ENCODE measurements at regions not wholly inside any gene's neighbourhood (a gene's known extent, or its start where the extent isn't known, plus 50 kb on each side); places are given as distances from the start of the nearest gene placed in this dataset.

DNA sequence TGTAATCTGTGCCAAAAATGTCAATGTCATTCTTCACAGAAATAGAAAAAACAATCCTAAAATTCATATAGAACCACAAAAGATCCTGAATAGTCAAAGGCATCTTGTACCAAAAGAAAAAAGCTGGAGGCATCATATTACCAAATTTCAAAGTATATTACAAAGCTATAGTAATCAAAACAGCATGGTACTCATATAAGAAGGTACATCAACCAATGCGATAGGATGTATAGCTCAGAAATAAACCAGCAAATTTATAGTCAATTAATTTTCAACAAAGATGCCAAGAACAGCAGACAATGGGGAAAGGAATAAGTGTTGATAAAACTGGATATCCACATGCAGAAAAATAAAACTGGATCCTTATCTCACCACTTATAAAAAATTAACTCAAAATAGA, 150.5 kb upstream of the PRICKLE2 start:
- BruUV-seq (replicated peaks): no TSS peak
- DNase-seq (ENCODE audit: low read depth, low spot score) (no peak), ATAC-seq (no peak)
- intact Hi-C loops (cut with micrococcal nuclease): no loop called here
- CTCF ChIA-PET: no interaction called here
- no peaks in the 10 kb centered on the region for H3K79me2 ChIP-seq (ENCODE audit: insufficient read depth, low read length)
- peaks cover 0 to 4% of the 10 kb centered on the region in 2 experiments; a peak in 1 of 4 replicates for H3K9me3 ChIP-seq (ENCODE audit: control insufficient read depth in 1 of 2, insufficient read depth in 1 of 2, low read depth in 1 of 2, low read length in 2 of 2)
- H3K4me2 ChIP-seq (ENCODE audit: low read length): no peak overlapping the region
- no peak overlapping the region for H2AFZ ChIP-seq (ENCODE audit: low read depth, low read length, poor library complexity, severe bottlenecking)
- no peaks in the 10 kb centered on the region for H3K9me2 ChIP-seq (ENCODE audit: insufficient read depth)
- H4K20me1 ChIP-seq (ENCODE audit: insufficient read depth): no peaks in the 10 kb centered on the region
- 0 out of 2 replicates have a peak, but pooled peaks have one; percentile 19 for TF ChIP-seq CBX3 (IDR thresholded peaks at IDR 0.05; ENCODE audit: low read depth)
- TF ChIP-seq EGR1 (IDR thresholded peaks at IDR 0.05; ENCODE audit: low read depth): no peak
- H3K9ac ChIP-seq (ENCODE audit: low read length): no peak overlapping the region
- RAD21 ChIA-PET (ENCODE audit: low non-redundant PET in 1 of 2, low total read pairs in 2 of 2, uncharacterized antibody in 2 of 2, unreplicated experiment in 2 of 2): no interaction called here
- POLR2A ChIA-PET: no interaction called here
- no peaks in the 10 kb centered on the region for H3K36me3 ChIP-seq (ENCODE audit: control insufficient read depth in 1 of 2, insufficient read depth in 2 of 2, low read length in 2 of 2)
- no peak overlapping the region for H3K27ac ChIP-seq (ENCODE audit: low read depth, low read length)
- no peak overlapping the region for H3K4me3 ChIP-seq (replicated peaks in 1 of 2; ENCODE audit: low read depth in 1 of 2, low read length in 2 of 2)
- no peaks in the 10 kb centered on the region for H3K4me1 ChIP-seq (ENCODE audit: control insufficient read depth in 1 of 2, insufficient read depth in 2 of 2, low read length in 2 of 2)
- H3K27me3 ChIP-seq (ENCODE audit: insufficient read depth, low read length): no peaks in the 10 kb centered on the region; the same call in 1 of the 2 replicates

- ChIA-PET POLR2A (no interaction called here), RAD21 (ENCODE audit: low non-redundant PET in 1 of 2, low total read pairs in 2 of 2, uncharacterized antibody in 2 of 2, unreplicated experiment in 2 of 2) (no interaction called here), CTCF (no interaction called here)
- intact Hi-C loops (cut with micrococcal nuclease): loop anchor here (10.0 kb wide), 1 partner anchor 65 kb away; no protein-coding TSS in a partner anchor
- Histone ChIP-seq H3K27me3 (ENCODE audit: insufficient read depth, low read length) (peaks cover 17% of the 10 kb centered on the region), H3K36me3 (ENCODE audit: control insufficient read depth in 1 of 2, insufficient read depth in 2 of 2, low read length in 2 of 2) (no peaks in the 10 kb centered on the region), H3K9me2 (ENCODE audit: insufficient read depth) (no peaks in the 10 kb centered on the region), H3K79me2 (ENCODE audit: insufficient read depth, low read length) (no peaks in the 10 kb centered on the region), H3K4me2 (ENCODE audit: low read length) (no peak overlapping the region), H3K27ac (ENCODE audit: low read depth, low read length) (no peak overlapping the region), H2AFZ (ENCODE audit: low read depth, low read length, poor library complexity, severe bottlenecking) (no peak overlapping the region), H3K4me1 (ENCODE audit: control insufficient read depth in 1 of 2, insufficient read depth in 2 of 2, low read length in 2 of 2) (no peaks in the 10 kb centered on the region), H3K9me3 (ENCODE audit: control insufficient read depth in 1 of 2, insufficient read depth in 1 of 2, low read depth in 1 of 2, low read length in 2 of 2) (no peaks in the 10 kb centered on the region), H3K4me3 (replicated peaks in 1 of 2; ENCODE audit: low read depth in 1 of 2, low read length in 2 of 2) (no peak overlapping the region), H4K20me1 (ENCODE audit: insufficient read depth) (no peaks in the 10 kb centered on the region), H3K9ac (ENCODE audit: low read length) (no peak overlapping the region)
- no peak for DNase-seq (ENCODE audit: low read depth, low spot score)
- no peak for ATAC-seq
- TF ChIP-seq, protein P1, sequence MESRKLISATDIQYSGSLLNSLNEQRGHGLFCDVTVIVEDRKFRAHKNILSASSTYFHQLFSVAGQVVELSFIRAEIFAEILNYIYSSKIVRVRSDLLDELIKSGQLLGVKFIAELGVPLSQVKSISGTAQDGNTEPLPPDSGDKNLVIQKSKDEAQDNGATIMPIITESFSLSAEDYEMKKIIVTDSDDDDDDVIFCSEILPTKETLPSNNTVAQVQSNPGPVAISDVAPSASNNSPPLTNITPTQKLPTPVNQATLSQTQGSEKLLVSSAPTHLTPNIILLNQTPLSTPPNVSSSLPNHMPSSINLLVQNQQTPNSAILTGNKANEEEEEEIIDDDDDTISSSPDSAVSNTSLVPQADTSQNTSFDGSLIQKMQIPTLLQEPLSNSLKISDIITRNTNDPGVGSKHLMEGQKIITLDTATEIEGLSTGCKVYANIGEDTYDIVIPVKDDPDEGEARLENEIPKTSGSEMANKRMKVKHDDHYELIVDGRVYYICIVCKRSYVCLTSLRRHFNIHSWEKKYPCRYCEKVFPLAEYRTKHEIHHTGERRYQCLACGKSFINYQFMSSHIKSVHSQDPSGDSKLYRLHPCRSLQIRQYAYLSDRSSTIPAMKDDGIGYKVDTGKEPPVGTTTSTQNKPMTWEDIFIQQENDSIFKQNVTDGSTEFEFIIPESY (IDR thresholded peaks at IDR 0.05; ENCODE audit: extremely low read depth, insufficient replicate concordance, low read length): no peak
- no peak for TF ChIP-seq SP1 (IDR thresholded peaks at IDR 0.05; ENCODE audit: low read depth)
- TF ChIP-seq EZH2 (IDR thresholded peaks at IDR 0.05): no peak
- TF ChIP-seq, protein P2, sequence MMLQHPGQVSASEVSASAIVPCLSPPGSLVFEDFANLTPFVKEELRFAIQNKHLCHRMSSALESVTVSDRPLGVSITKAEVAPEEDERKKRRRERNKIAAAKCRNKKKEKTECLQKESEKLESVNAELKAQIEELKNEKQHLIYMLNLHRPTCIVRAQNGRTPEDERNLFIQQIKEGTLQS (IDR thresholded peaks at IDR 0.05): no peak
- no peak for TF ChIP-seq ZNF274 (IDR thresholded peaks at IDR 0.05; ENCODE audit: low read depth, low read length)
- no peak for TF ChIP-seq ZFX (IDR thresholded peaks at IDR 0.05)
- no peak for TF ChIP-seq MAX (IDR thresholded peaks at IDR 0.05)
- TF ChIP-seq, protein P3, sequence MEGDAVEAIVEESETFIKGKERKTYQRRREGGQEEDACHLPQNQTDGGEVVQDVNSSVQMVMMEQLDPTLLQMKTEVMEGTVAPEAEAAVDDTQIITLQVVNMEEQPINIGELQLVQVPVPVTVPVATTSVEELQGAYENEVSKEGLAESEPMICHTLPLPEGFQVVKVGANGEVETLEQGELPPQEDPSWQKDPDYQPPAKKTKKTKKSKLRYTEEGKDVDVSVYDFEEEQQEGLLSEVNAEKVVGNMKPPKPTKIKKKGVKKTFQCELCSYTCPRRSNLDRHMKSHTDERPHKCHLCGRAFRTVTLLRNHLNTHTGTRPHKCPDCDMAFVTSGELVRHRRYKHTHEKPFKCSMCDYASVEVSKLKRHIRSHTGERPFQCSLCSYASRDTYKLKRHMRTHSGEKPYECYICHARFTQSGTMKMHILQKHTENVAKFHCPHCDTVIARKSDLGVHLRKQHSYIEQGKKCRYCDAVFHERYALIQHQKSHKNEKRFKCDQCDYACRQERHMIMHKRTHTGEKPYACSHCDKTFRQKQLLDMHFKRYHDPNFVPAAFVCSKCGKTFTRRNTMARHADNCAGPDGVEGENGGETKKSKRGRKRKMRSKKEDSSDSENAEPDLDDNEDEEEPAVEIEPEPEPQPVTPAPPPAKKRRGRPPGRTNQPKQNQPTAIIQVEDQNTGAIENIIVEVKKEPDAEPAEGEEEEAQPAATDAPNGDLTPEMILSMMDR (IDR thresholded peaks at IDR 0.05 in 2 of 3, conservative IDR thresholded peaks at IDR 0.05 in 1 of 3; ENCODE audit: borderline replicate concordance in 1 of 3, insufficient read depth in 1 of 3, low read depth in 2 of 3, low read length in 2 of 3): no peak
- no peak for TF ChIP-seq SIN3A (IDR thresholded peaks at IDR 0.05; ENCODE audit: low read depth)
- TF ChIP-seq POLR2A (IDR thresholded peaks at IDR 0.05; ENCODE audit: borderline replicate concordance, extremely low read depth, insufficient read depth, insufficient read length): no peak
- BruUV-seq (replicated peaks): no TSS peak
These were observed 144.1 kb upstream of the PRICKLE2 start for GRCh38 chr3:64369390-64369789.
